HG02678 (cell line): ENCODE measurements at regions not wholly inside any gene's neighbourhood (a gene's known extent, or its start where the extent isn't known, plus 50 kb on each side); places are given as distances from the start of the nearest gene placed in this dataset.

ENCODE experiments used
- ATAC-seq: cut with Tn5 transposase; IDR thresholded peaks from one replicate; pipeline ENCODE4 v1.9.1; 2021; ENCODE audit warnings: mild to moderate bottlenecking, moderate library complexity; ENCODE audit not compliant: unreplicated experiment

GRCh38 chr20:16220826-16221225, 352.4 kb downstream of the KIF16B start:
- ATAC-seq, result no peak

- no peak for ATAC-seq
Measured at GRCh38 chr20:16219182-16219581, 354.1 kb downstream of the KIF16B start.

GRCh38 chr20:16216914-16217230, 356.4 kb downstream of the KIF16B start:
- no peak for ATAC-seq

- no peak for ATAC-seq
Measured at GRCh38 chr20:16216227-16216913, 356.9 kb downstream of the KIF16B start.

GRCh38 chr20:16215041-16215440, 358.2 kb downstream of the KIF16B start:
- no peak for ATAC-seq

- ATAC-seq, result no peak
Measured at GRCh38 chr20:16212790-16213189, 360.5 kb downstream of the KIF16B start.

- ATAC-seq, result no peak
Measured at GRCh38 chr20:16209951-16210361, 363.3 kb downstream of the KIF16B start.

- no peak for ATAC-seq
Measured at GRCh38 chr20:16209357-16209756, 363.9 kb downstream of the KIF16B start.

GRCh38 chr20:16208443-16208842, 364.8 kb downstream of the KIF16B start:
- no peak for ATAC-seq

- no peak for ATAC-seq
Measured at GRCh38 chr20:16206817-16207216, 366.4 kb downstream of the KIF16B start.

- no peak for ATAC-seq
Measured at GRCh38 chr20:16205507-16205906, 367.7 kb downstream of the KIF16B start.

GRCh38 chr20:16203096-16203495, 370.2 kb downstream of the KIF16B start:
- no peak for ATAC-seq

GRCh38 chr20:16201191-16201590, 372.1 kb downstream of the KIF16B start:
- ATAC-seq, result no peak

GRCh38 chr20:16197696-16198095, 375.6 kb downstream of the KIF16B start:
- ATAC-seq, result no peak

GRCh38 chr20:16195671-16196070, 377.6 kb downstream of the KIF16B start:
- no peak for ATAC-seq

- no peak for ATAC-seq
Measured at GRCh38 chr20:16194617-16195360, 378.5 kb downstream of the KIF16B start.

- ATAC-seq, result no peak
Measured at GRCh38 chr20:16191496-16191895, 381.8 kb downstream of the KIF16B start.

- no peak for ATAC-seq
Measured at GRCh38 chr20:16189371-16189770, 383.9 kb downstream of the KIF16B start.

- ATAC-seq, result no peak
Measured at GRCh38 chr20:16187956-16188616, 385.2 kb downstream of the KIF16B start.

- no peak for ATAC-seq
Measured at GRCh38 chr20:16179919-16180318, 393.3 kb downstream of the KIF16B start.

- ATAC-seq, result no peak
Measured at GRCh38 chr20:16179371-16179770, 393.9 kb downstream of the KIF16B start.

- no peak for ATAC-seq
Measured at GRCh38 chr20:16178546-16179135, 394.6 kb downstream of the KIF16B start.
